Right atrium auricular region (tissue), 2 donors: ENCODE measurements at regions not wholly inside any gene's neighbourhood (a gene's known extent, or its start where the extent isn't known, plus 50 kb on each side); places are given as distances from the start of the nearest gene placed in this dataset.

ENCODE experiments used
- DNase-seq: peaks from one replicate; pipeline ENCODE4 v3.0.0-alpha.2; 2019; ENCODE audit warnings: low spot score
- H3K27ac ChIP-seq, 2 donors: fragments of 200-600 bp; sonication (generic); 1 replicate in 1 of 2; 2 replicates in 1 of 2; pipeline ENCODE4 v1.5.1; 2016 to 2019
- H3K27me3 ChIP-seq, 2 donors: fragments of 200-600 bp; sonication (generic); one replicate each; pipeline versions ENCODE4 v1.5.1 to v1.6.0; 2017 to 2019
- H3K36me3 ChIP-seq: fragments of 200-600 bp; sonication (generic); one replicate; pipeline ENCODE4 v1.5.1; 2016
- H3K4me1 ChIP-seq, 2 donors: fragments of 200-600 bp; sonication (generic); one replicate each; pipeline versions ENCODE4 v1.5.1 to v1.6.0; 2017 to 2019
- H3K4me3 ChIP-seq, 2 donors: fragments of 200-600 bp; sonication (generic); 1 replicate in 1 of 2; 2 replicates in 1 of 2; pipeline ENCODE4 v1.5.1; 2017 to 2019; ENCODE audit warnings: mild to moderate bottlenecking in 1 of 2, moderate library complexity in 1 of 2
- H3K9me3 ChIP-seq, 2 donors: fragments of 200-600 bp; sonication (generic); one replicate each; pipeline ENCODE4 v1.5.1; 2019
- CTCF ChIP-seq, 2 donors: fragments of 200-600 bp; sonication (generic); IDR thresholded peaks; one replicate each; pipeline ENCODE4 v1.5.1; 2019; ENCODE audit warnings: antibody characterized with exemption in 2 of 2

- H3K9me3 ChIP-seq = no peaks in the 10 kb centered on the region
- no peaks in the 10 kb centered on the region for H3K36me3 ChIP-seq
- TF ChIP-seq CTCF (IDR thresholded peaks at IDR 0.05) = no peak
- H3K4me3 ChIP-seq = no peak overlapping the region
- no peaks in the 10 kb centered on the region for H3K27me3 ChIP-seq
- no peak for DNase-seq
- no peaks in the 10 kb centered on the region for H3K4me1 ChIP-seq
- H3K27ac ChIP-seq = no peak overlapping the region
These were observed 170.6 kb upstream of the SERPINE2 start for GRCh38 chr2:224209555-224210285.

GRCh38 chr2:224208443-224208842 is 169.4 kb upstream of the SERPINE2 start:
- no peaks in the 10 kb centered on the region for H3K9me3 ChIP-seq
- no peaks in the 10 kb centered on the region for H3K36me3 ChIP-seq
- no peak overlapping the region for H3K4me3 ChIP-seq
- TF ChIP-seq CTCF (IDR thresholded peaks at IDR 0.05) = no peak
- H3K27me3 ChIP-seq = no peaks in the 10 kb centered on the region
- H3K4me1 ChIP-seq = no peaks in the 10 kb centered on the region
- no peak overlapping the region for H3K27ac ChIP-seq
- no peak for DNase-seq

- Histone ChIP-seq H3K9me3 (no peaks in the 10 kb centered on the region), H3K4me3 (no peak overlapping the region), H3K27me3 (no peaks in the 10 kb centered on the region), H3K4me1 (no peaks in the 10 kb centered on the region), H3K36me3 (no peaks in the 10 kb centered on the region), H3K27ac (no peak overlapping the region)
- no peak for TF ChIP-seq CTCF (IDR thresholded peaks at IDR 0.05)
- no peak for DNase-seq
These were observed 168.9 kb upstream of the SERPINE2 start for GRCh38 chr2:224208007-224208406.

- H3K4me1 ChIP-seq = no peaks in the 10 kb centered on the region
- no peaks in the 10 kb centered on the region for H3K9me3 ChIP-seq
- no peak overlapping the region for H3K27ac ChIP-seq
- no peaks in the 10 kb centered on the region for H3K27me3 ChIP-seq
- no peak overlapping the region for H3K4me3 ChIP-seq
- H3K36me3 ChIP-seq = no peaks in the 10 kb centered on the region
- no peak for TF ChIP-seq CTCF (IDR thresholded peaks at IDR 0.05)
- DNase-seq = no peak
These were observed 167.7 kb upstream of the SERPINE2 start for GRCh38 chr2:224206816-224207215.

GRCh38 chr2:224202281-224202865 is 163.3 kb upstream of the SERPINE2 start:
- no peaks in the 10 kb centered on the region for H3K4me1 ChIP-seq
- no peak for TF ChIP-seq CTCF (IDR thresholded peaks at IDR 0.05)
- H3K9me3 ChIP-seq = no peaks in the 10 kb centered on the region
- no peak for DNase-seq
- H3K27ac ChIP-seq = no peak overlapping the region
- no peaks in the 10 kb centered on the region for H3K36me3 ChIP-seq
- no peak overlapping the region for H3K4me3 ChIP-seq
- no peaks in the 10 kb centered on the region for H3K27me3 ChIP-seq

- Histone ChIP-seq H3K36me3 (no peaks in the 10 kb centered on the region), H3K4me1 (peaks cover 0 to 7% of the 10 kb centered on the region in 2 donors), H3K27ac (no peak overlapping the region), H3K4me3 (no peak overlapping the region), H3K27me3 (no peaks in the 10 kb centered on the region), H3K9me3 (no peaks in the 10 kb centered on the region)
- no peak for DNase-seq
- no peak for TF ChIP-seq CTCF (IDR thresholded peaks at IDR 0.05)
These were observed 159.3 kb upstream of the SERPINE2 start for GRCh38 chr2:224198436-224198835.
